LNCAP (cell line): ENCODE measurements at regions not wholly inside any gene's neighbourhood (a gene's known extent, or its start where the extent isn't known, plus 50 kb on each side); places are given as distances from the start of the nearest gene placed in this dataset.

Source experiments
- CTCF ChIP-seq: fragments of 450-650 bp; IDR thresholded peaks from 2 replicates; pipeline ENCODE4 v1.5.1; 2017; ENCODE audit warnings: mild to moderate bottlenecking

GRCh38 chr9:23556459-23556858 lies 269.6 kb downstream of the ELAVL2 start:
- no peak for TF ChIP-seq CTCF

- TF ChIP-seq CTCF: no peak
Measured at GRCh38 chr9:23557689-23558088, 268.4 kb downstream of the ELAVL2 start.

GRCh38 chr9:23559522-23559921 lies 266.5 kb downstream of the ELAVL2 start:
- no peak for TF ChIP-seq CTCF

- no peak for TF ChIP-seq CTCF
Measured at GRCh38 chr9:23563517-23563916, 262.5 kb downstream of the ELAVL2 start.

GRCh38 chr9:23567516-23568165 lies 258.4 kb downstream of the ELAVL2 start:
- no peak for TF ChIP-seq CTCF

GRCh38 chr9:23571414-23572104 lies 254.5 kb downstream of the ELAVL2 start:
- no peak for TF ChIP-seq CTCF

GRCh38 chr9:23573800-23574199 lies 252.2 kb downstream of the ELAVL2 start:
- no peak for TF ChIP-seq CTCF
